NK-92 treated with Interleukin-12 subunit alpha and Interleukin-12 subunit beta, amount 100 ng/mL, for 24 hours (cell line): ENCODE measurements at regions not wholly inside any gene's neighbourhood (a gene's known extent, or its start where the extent isn't known, plus 50 kb on each side); places are given as distances from the start of the nearest gene placed in this dataset.
"Not testable (repeated sequence)": the region's sequence is repeated elsewhere in the genome, so short reads cannot be mapped to it uniquely, and the experiment has no call there.

ENCODE experiments used
- DNase-seq: peaks from one replicate; lab custom pipeline; 2025; lab: John Stamatoyannopoulos, UW

DNA sequence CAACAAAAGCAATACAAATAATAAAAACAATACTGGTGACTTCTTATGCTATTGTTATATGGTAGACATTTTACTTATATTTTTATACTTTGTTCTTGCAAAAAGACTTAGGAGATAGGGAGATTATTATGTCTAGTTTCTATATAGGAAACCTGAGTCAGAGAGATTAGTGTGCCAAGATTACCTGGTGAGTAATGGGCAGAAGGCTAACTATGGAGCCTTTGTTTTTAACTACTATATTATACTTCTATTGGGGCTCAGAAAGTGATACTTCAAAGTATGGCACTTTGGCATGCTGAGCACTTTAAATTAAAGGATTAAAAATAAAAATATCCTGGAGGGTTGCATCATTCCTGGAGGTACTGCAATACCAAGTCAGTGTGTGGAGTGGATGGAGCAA lies 117.5 kb upstream of the CLINT1 start:
- no peak for DNase-seq

- DNase-seq = no peak
Measured at GRCh38 chr5:157972579-157972978, 113.6 kb upstream of the CLINT1 start.

DNA sequence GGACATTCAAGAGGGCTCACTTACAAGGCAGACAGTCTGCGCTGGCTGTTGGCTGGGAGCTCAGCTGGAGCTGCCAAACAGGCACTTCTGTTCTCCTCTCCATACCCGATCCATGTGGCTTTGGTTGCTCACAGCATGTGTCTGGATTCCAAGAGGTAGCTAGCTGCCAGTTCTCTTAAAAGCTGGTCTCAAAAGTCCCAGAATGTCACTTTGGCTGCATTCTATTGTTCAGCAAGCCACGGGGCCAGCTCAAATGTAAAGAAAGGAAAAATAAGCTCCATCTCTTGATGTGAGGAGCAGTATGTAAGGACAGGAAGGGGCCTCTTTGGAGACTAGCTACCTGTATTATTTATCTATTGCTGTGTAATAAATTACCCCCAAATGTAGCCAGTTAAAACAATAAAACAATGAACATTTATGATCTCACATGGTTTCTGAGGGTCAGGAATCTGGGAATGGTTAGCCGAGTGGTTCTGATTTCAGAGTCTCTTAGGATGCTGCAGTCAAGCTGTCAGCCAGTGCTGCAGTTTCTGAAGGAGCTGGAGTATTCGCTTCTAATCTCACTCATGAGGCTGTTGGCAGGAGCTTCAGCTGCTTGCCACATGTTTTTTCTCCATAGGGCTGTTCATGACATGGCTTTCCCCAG lies 112.7 kb upstream of the CLINT1 start:
- no peak for DNase-seq

- not testable (repeated sequence) for DNase-seq
Measured at GRCh38 chr5:157968570-157968969, 109.6 kb upstream of the CLINT1 start.

GRCh38 chr5:157965989-157966388 lies 107.0 kb upstream of the CLINT1 start:
- DNase-seq = no peak

DNA sequence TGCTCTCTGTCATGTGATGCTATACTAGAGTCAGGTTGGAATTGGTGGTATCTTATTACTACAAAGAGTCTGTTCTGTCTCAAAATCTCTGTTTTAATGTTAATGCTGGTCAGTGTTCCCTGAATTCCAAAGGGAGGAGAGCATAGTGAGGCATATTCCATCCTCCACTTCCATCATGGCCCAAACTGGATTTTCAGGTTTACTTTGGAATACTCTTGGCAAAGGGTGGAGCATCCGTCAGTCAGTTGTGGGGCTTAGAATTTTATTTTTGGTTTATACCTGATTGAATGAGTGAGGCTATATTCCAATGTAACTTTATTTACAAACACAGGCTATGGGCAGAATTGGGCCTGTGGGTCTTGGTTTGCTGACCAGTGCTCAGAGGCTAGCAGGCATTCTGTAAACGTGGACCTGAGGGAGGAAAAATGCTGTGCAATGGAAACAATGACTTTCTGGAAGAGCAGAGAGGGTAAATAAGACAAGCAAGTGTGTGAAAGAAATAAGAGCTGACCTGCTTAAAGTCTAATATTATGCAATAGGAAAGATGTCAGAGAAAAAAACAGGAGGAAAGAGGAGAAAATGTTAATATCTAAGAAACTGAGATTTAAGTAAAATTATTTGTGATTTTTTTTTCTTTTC lies 106.2 kb upstream of the CLINT1 start:
- no peak for DNase-seq

DNA sequence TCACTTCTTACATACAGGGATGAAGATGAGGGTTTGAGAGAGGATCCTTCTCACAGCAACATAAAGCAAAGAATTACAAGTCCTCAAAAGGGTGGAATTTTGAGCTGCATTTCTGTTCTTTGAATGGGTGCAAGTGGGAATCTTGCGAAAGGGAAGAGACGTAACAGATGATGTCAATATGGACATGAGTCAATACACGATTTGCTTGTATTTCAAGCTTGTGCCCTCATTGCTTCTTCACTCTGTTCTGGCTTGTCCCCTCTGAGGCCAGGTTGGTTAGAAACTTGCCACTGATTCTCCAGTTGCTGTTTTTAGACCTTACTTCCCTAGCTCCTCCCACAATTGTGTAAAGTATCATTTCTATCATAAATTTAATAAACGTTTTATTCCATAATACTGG lies 104.8 kb upstream of the CLINT1 start:
- no peak for DNase-seq

- DNase-seq = no peak
Measured at GRCh38 chr5:157963244-157963643, 104.3 kb upstream of the CLINT1 start.

DNA sequence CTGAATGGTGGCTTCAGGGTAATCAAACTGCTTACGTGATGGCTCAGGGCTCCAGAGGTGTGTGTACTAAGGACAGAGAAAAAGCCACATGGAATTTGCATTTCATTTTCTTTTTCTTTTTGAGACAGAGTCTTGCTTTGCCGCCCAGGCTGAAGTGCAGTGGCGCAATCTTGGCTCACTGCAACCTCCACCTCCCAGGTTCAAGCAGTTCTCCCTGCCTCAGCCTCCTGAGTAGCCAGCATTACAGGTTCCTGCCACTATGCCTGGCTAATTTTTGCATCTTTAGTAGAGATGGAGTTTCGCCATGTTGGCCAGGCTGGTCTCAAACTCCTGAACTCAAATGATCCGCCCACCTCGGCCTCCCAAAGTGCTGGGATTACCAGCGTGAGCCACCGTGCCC lies 103.7 kb upstream of the CLINT1 start:
- DNase-seq = not testable (repeated sequence)

GRCh38 chr5:157961896-157962590 lies 103.1 kb upstream of the CLINT1 start:
- no peak for DNase-seq

DNA sequence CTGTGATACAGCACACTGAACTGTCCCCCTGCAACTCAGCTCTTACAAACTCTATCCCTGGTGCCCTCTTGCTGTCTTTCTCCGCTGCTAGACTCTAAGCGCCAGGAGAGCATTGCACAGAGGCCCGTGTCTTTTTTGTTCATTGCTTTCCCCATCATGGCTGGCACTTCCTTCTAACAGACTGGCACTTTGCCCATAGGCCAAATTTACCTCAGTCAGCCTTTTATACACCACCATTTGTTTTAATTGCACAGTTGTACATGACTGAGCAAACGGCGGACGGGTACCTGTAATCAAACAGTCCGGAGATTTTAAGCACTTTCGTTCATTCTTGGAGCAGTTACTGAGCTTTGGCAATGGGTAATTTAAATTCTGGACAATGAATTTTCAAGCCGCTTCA lies 102.2 kb upstream of the CLINT1 start:
- no peak for DNase-seq

- no peak for DNase-seq
Measured at GRCh38 chr5:157959370-157959769, 100.4 kb upstream of the CLINT1 start.

- DNase-seq = no peak
Measured at GRCh38 chr5:157956271-157956885, 97.4 kb upstream of the CLINT1 start.

DNA sequence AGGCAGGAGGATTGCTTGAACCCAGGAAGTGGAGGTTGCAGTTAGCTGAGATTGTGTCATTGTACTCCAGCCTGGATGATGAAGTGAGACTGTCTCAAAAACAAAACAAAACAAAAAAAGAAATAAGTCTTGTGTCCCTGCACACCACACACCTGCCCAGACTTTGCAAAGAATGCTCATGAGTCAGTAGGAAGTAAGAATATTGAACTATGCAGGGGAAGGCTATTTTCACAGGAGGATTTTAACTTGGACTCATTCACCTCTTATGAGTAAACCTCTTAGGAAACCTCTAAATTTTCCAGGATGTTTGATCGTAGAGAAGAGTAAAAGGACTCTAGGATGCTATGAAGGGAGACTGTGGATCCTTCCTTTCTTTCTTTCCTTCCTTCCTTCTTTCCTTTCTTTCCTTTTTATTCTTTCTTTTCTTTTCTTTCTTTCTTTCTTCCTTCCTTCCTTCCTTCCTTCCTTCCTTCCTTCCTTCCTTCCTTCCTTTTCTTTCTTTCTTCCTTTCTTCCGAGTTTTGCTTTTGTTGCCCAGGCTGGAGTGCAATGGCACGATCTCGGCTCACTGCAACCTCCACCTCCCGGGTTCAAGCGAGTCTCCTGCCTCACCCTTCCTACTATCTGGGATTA lies 96.7 kb upstream of the CLINT1 start:
- DNase-seq = no peak

DNA sequence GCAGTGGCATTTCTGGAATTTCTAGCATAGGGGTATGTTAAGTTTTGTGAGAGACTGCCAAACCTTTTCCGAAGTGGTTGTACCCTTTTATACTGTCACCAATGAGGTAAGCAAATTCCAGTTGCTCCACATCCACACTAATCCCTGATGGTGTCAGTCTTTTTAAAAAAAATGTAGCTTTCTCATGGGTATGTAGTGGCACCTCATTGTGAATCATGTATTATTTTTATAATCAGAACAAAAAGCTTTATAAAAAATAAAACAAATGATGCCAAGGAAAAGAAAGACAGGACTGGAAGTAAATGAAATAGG lies 93.4 kb upstream of the CLINT1 start:
- DNase-seq = no peak

- no peak for DNase-seq
Measured at GRCh38 chr5:157951673-157952373, 92.9 kb upstream of the CLINT1 start.

GRCh38 chr5:157949520-157949919 lies 90.6 kb upstream of the CLINT1 start:
- DNase-seq = no peak

DNA sequence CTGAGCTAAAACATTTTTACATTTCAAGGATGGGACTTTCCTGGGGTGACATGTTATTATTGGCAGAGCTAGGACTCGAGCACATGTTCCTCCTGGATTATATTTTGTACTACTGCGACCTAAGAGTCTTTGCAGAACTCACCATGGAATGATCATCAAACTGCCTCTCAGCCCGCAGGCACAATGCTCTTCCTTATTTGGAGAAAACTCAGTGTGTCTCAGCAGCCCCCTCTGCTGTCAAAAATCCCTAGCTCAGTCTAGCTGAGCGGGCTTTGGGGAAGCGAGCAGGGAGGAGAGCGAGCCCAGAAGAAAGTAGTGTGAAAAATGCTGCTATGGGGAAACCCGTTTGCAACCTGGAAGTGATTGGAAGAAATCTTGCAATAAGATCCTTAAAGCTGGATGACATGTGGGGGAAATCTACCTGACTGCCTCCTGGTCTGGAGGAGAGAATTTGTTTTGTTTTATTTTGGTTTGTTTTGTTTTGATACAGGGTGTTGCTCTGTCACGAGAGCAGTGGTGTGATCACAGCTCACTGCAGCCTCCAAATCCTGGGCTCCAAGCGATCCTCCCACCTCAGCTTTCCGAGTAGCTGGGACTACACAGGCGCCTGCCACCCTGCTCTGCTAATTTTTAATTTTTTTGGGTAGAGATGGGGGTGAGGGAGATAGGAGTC lies 89.9 kb upstream of the CLINT1 start:
- peak; percentile 41 for DNase-seq

GRCh38 chr5:157947156-157947555 lies 88.2 kb upstream of the CLINT1 start:
- DNase-seq = no peak

DNA sequence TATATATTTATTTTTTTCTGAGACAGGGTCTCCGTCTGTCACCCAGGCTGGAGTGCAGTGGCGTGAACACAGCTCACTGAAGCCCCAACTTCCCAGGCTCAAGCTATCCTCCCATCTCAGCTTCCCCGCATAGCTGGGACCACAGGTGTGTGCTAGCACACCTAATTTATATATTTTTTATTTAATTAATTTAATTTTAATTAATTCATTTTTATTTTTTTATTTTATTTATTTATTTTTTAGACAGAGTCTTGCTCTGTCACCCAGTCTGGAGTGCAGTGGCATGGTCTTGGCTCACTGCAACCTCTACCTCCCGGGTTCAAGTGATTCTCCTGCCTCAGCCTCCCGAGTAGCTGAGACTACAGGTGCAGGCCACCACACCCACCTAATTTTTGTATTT lies 86.9 kb upstream of the CLINT1 start:
- not testable (repeated sequence) for DNase-seq

GRCh38 chr5:157944938-157945337 lies 86.0 kb upstream of the CLINT1 start:
- no peak for DNase-seq
